Endothelial cell of umbilical vein (primary cell): ENCODE measurements at regions not wholly inside any gene's neighbourhood (a gene's known extent, or its start where the extent isn't known, plus 50 kb on each side); places are given as distances from the start of the nearest gene placed in this dataset.

Experiments used
- BruUV-seq: library from RNA; stranded (reverse); fragments of 400-500 nt; replicated peaks from 2 replicates; lab custom pipeline; 2021; lab: Mats Ljungman, UMichigan
- CTCF ChIA-PET: fragments of 300-600, 350-600 bp; sonication (Branson Sonifier 250); formaldehyde crosslinking; loops from one replicate; lab custom pipeline; 2021; ENCODE audit warnings: antibody characterized with exemption, inconsistent platforms; lab: Charles Lee
- POLR2A ChIA-PET: fragments of 300-600, 350-600 bp; sonication (Branson Sonifier 250); formaldehyde crosslinking; loops from one replicate; lab custom pipeline; 2021; ENCODE audit warnings: antibody characterized with exemption, inconsistent platforms; lab: Charles Lee
- DNase-seq: peaks from one replicate; pipeline ENCODE4 v3.0.0-alpha.2; 2011; ENCODE audit warnings: low read depth, low spot score
- FAIRE-seq: peaks from 2 replicates; lab custom pipeline; 2011; peaks lifted over from hg19 to GRCh38; lab: Jason Lieb, UNC
- H2AFZ ChIP-seq: 2 replicates; pipeline ENCODE4 v1.6.0; 2012; ENCODE audit warnings: low read depth, low read length, control low read depth, inconsistent platforms
- H3K27ac ChIP-seq: 2 replicates; pipeline ENCODE4 v1.5.1; 2011; ENCODE audit warnings: low read depth, mild to moderate bottlenecking, control low read depth, low read length, moderate library complexity; ENCODE audit not compliant: insufficient read depth
- H3K27me3 ChIP-seq, 2 experiments: 2 replicates each; pipeline versions ENCODE4 v1.6.0 to v1.6.1; 2011; ENCODE audit warnings: low read length in 2 of 2, mixed read lengths in 1 of 2; ENCODE audit not compliant: control insufficient read depth in 2 of 2, insufficient read depth in 2 of 2
- H3K36me3 ChIP-seq, 2 experiments: 2 replicates in 1 of 2; 3 replicates in 1 of 2; pipeline ENCODE4 v1.5.1; 2011; ENCODE audit warnings: low read length in 2 of 2, mild to moderate bottlenecking in 1 of 2, moderate library complexity in 1 of 2; ENCODE audit not compliant: control insufficient read depth in 2 of 2, insufficient read depth in 2 of 2; ENCODE audit errors: extremely low read depth in 1 of 2
- H3K4me1 ChIP-seq: 3 replicates; pipeline ENCODE4 v1.5.1; 2011; ENCODE audit warnings: mild to moderate bottlenecking, low read length; ENCODE audit not compliant: control insufficient read depth, insufficient read depth; ENCODE audit errors: extremely low read depth
- H3K4me2 ChIP-seq: 2 replicates; pipeline ENCODE4 v1.6.1; 2011; ENCODE audit warnings: low read length, control low read depth, mixed read lengths; ENCODE audit not compliant: insufficient read depth
- H3K4me3 ChIP-seq, 3 experiments: fragments of 200-600 bp in 1 of 3; sonication (generic), shearing (Covaris generic) in 1 of 3; replicated peaks in 1 of 3; 2 replicates each; pipeline ENCODE4 v1.5.1; 2011 to 2016; ENCODE audit warnings: control low read depth in 3 of 3, low read length in 3 of 3, mild to moderate bottlenecking in 2 of 3, inconsistent platforms in 1 of 3, low read depth in 1 of 3, moderate library complexity in 1 of 3; ENCODE audit not compliant: insufficient read depth in 1 of 3
- H3K79me2 ChIP-seq: 2 replicates; pipeline ENCODE4 v1.6.0; 2012; ENCODE audit warnings: low read length, inconsistent platforms; ENCODE audit not compliant: control insufficient read depth, insufficient read depth
- H3K9ac ChIP-seq: replicated peaks from 2 replicates; pipeline ENCODE3; 2011; ENCODE audit warnings: low read length, control low read depth; ENCODE audit not compliant: insufficient read depth; ENCODE audit errors: extremely low read depth
- H3K9me1 ChIP-seq: replicated peaks from 3 replicates; pipeline ENCODE4 v1.6.0; 2011; ENCODE audit warnings: mild to moderate bottlenecking, low read length; ENCODE audit not compliant: control insufficient read depth, insufficient read depth; ENCODE audit errors: extremely low read depth
- H3K9me3 ChIP-seq: replicated peaks from 2 replicates; pipeline ENCODE4 v1.5.1; 2012; ENCODE audit warnings: low read length, inconsistent platforms; ENCODE audit not compliant: control insufficient read depth, insufficient read depth
- H4K20me1 ChIP-seq: replicated peaks from 2 replicates; pipeline ENCODE3; 2011; ENCODE audit warnings: mild to moderate bottlenecking, low read length; ENCODE audit not compliant: control insufficient read depth, insufficient read depth; ENCODE audit errors: extremely low read depth
- CTCF ChIP-seq, 2 donors: IDR thresholded peaks; 1 replicate in 1 of 2; 2 replicates in 1 of 2; pipeline ENCODE4 v1.5.1; 2011; ENCODE audit warnings: low read length in 2 of 2, mild to moderate bottlenecking in 2 of 2, moderate library complexity in 2 of 2, control low read depth in 1 of 2, inconsistent platforms in 1 of 2, low read depth in 1 of 2; ENCODE audit not compliant: insufficient read depth in 1 of 2; ENCODE audit errors: extremely low read depth in 1 of 2
- FOS ChIP-seq: IDR thresholded peaks from 2 replicates; pipeline ENCODE4 v1.6.1; 2011; ENCODE audit warnings: mild to moderate bottlenecking, low read length, moderate library complexity, borderline replicate concordance; ENCODE audit not compliant: insufficient read depth
- GATA2 ChIP-seq: IDR thresholded peaks from 2 replicates; pipeline ENCODE4 v1.7.0; 2011; ENCODE audit warnings: low read depth, mild to moderate bottlenecking, moderate library complexity, mixed read lengths, low read length; ENCODE audit not compliant: insufficient read length, insufficient read depth
- JUN ChIP-seq: IDR thresholded peaks from 2 replicates; pipeline ENCODE4 v1.6.1; 2011; ENCODE audit warnings: borderline replicate concordance, low read depth; ENCODE audit not compliant: insufficient read length, insufficient read depth
- MAX ChIP-seq: IDR thresholded peaks from 2 replicates; pipeline ENCODE4 v1.6.1; 2011; ENCODE audit not compliant: insufficient read depth, insufficient read length
- MYC ChIP-seq: IDR thresholded peaks from one replicate; pipeline ENCODE4 v1.6.1; 2011; ENCODE audit warnings: mild to moderate bottlenecking, low read depth, low read length
- POLR2A ChIP-seq: IDR thresholded peaks from 2 replicates; pipeline ENCODE4 v1.6.1; 2012; ENCODE audit warnings: low read depth, mild to moderate bottlenecking, control low read depth, low read length
- POLR2AphosphoS5 ChIP-seq: IDR thresholded peaks from 2 replicates; pipeline ENCODE4 v1.6.1; 2012; ENCODE audit warnings: low read depth, mild to moderate bottlenecking, control low read depth, low read length, moderate library complexity; ENCODE audit not compliant: insufficient read depth
- dilution Hi-C: fragments of 300-500 bp; cut with MboI; formaldehyde crosslinking; loops from one replicate; pipeline ENCODE4 v1.15.0; 2019; ENCODE audit warnings: low sequenced_read_pairs; ENCODE audit not compliant: extremely low pct_ligation_motif_present
- intact Hi-C: fragments of 100-400 bp; cut with micrococcal nuclease; formaldehyde crosslinking; loops from one replicate; pipeline ENCODE4 v1.10.0; 2022

- H3K36me3 ChIP-seq = no peaks in the 10 kb centered on the region
- no peaks in the 10 kb centered on the region for H3K9me3 ChIP-seq
- dilution Hi-C loops = no loop called here
- CTCF ChIA-PET = no interaction called here
- no peaks in the 10 kb centered on the region for H4K20me1 ChIP-seq
- H3K27ac ChIP-seq = no peak overlapping the region
- POLR2A ChIA-PET = no interaction called here
- H3K4me1 ChIP-seq = no peaks in the 10 kb centered on the region
- intact Hi-C loops = no loop called here
- no TSS peak for BruUV-seq
- DNase-seq (no peak), FAIRE-seq (no peak)
- TF ChIP-seq POLR2AphosphoS5 (no peak), MAX (no peak), CTCF (IDR thresholded peaks at IDR 0.05; ENCODE audit: extremely low read depth in 1 of 2, insufficient read depth in 1 of 2, low read depth in 1 of 2, low read length in 2 of 2) (no peak), JUN (no peak), MYC (no peak)
- H3K4me2 ChIP-seq = no peak overlapping the region
- H3K79me2 ChIP-seq = no peaks in the 10 kb centered on the region
- H3K27me3 ChIP-seq = no peaks in the 10 kb centered on the region
- H3K9ac ChIP-seq = no peak overlapping the region
- H2AFZ ChIP-seq = no peak overlapping the region
- no peaks in the 10 kb centered on the region for H3K9me1 ChIP-seq
- H3K4me3 ChIP-seq = no peak overlapping the region
Observed at GRCh38 chr1:91104712-91105111, 82.9 kb upstream of the ZNF644 start.

GRCh38 chr1:91101328-91101727, 79.5 kb upstream of the ZNF644 start:
- no peaks in the 10 kb centered on the region for H3K9me1 ChIP-seq
- no peak overlapping the region for H3K9ac ChIP-seq
- BruUV-seq = no TSS peak
- no peaks in the 10 kb centered on the region for H3K9me3 ChIP-seq
- TF ChIP-seq FOS (no peak), GATA2 (no peak), POLR2A (no peak), POLR2AphosphoS5 (no peak), MAX (no peak), MYC (no peak), JUN (no peak)
- intact Hi-C loops (no loop called here), dilution Hi-C loops (no loop called here)
- H3K79me2 ChIP-seq = no peaks in the 10 kb centered on the region
- no peak overlapping the region for H3K4me2 ChIP-seq
- no peak for FAIRE-seq
- no peak overlapping the region for H3K27ac ChIP-seq
- no peak overlapping the region for H3K4me3 ChIP-seq
- H3K36me3 ChIP-seq = no peaks in the 10 kb centered on the region
- ChIA-PET CTCF (no interaction called here), POLR2A (no interaction called here)
- no peaks in the 10 kb centered on the region for H4K20me1 ChIP-seq
- no peak overlapping the region for H2AFZ ChIP-seq
- H3K4me1 ChIP-seq = no peaks in the 10 kb centered on the region
- no peak for DNase-seq
- H3K27me3 ChIP-seq = no peaks in the 10 kb centered on the region
